H1 (cell line): ENCODE measurements at regions not wholly inside any gene's neighbourhood (a gene's known extent, or its start where the extent isn't known, plus 50 kb on each side); places are given as distances from the start of the nearest gene placed in this dataset.

Experiments
- CTCF ChIA-PET: fragments of 300-600 bp; sonication (Branson Sonifier 250); formaldehyde crosslinking; loops from one replicate; lab custom pipeline; 2021; ENCODE audit not compliant: partially characterized antibody; lab: Charles Lee
- POLR2A ChIA-PET: fragments of 300-600 bp; sonication (Branson Sonifier 250); formaldehyde crosslinking; loops from one replicate; lab custom pipeline; 2021; ENCODE audit warnings: inconsistent platforms; ENCODE audit not compliant: partially characterized antibody; lab: Charles Lee
- DNase-seq, 2 experiments: peaks; one replicate each; pipeline versions ENCODE4 v3.0.0 to v3.0.0-alpha.2; 2010 to 2022; ENCODE audit warnings: low spot score in 2 of 2, low read depth in 1 of 2, mixed read lengths in 1 of 2
- FAIRE-seq: peaks from 2 replicates; lab custom pipeline; 2011; peaks lifted over from hg19 to GRCh38; lab: Jason Lieb, UNC
- H2AFZ ChIP-seq: 2 replicates; pipeline ENCODE4 v1.8.1; 2012; ENCODE audit warnings: low read length, inconsistent platforms
- H2AK5ac ChIP-seq: 2 replicates; pipeline ENCODE4 v1.6.1; 2013; ENCODE audit warnings: low read depth, low read length
- H2BK120ac ChIP-seq: replicated peaks from 2 replicates; pipeline ENCODE3; 2013; ENCODE audit warnings: low read depth, low read length, inconsistent platforms
- H2BK12ac ChIP-seq: 2 replicates; pipeline ENCODE4 v1.6.1; 2013; ENCODE audit warnings: low read depth, low read length
- H2BK15ac ChIP-seq: 2 replicates; pipeline ENCODE4 v1.6.1; 2013; ENCODE audit warnings: low read length
- H2BK20ac ChIP-seq: 2 replicates; pipeline ENCODE4 v1.6.1; 2013; ENCODE audit warnings: low read length
- H2BK5ac ChIP-seq: 2 replicates; pipeline ENCODE4 v1.6.1; 2013; ENCODE audit warnings: low read depth, low read length
- H3K14ac ChIP-seq: 2 replicates; pipeline ENCODE4 v1.6.1; 2013; ENCODE audit warnings: inconsistent platforms; ENCODE audit not compliant: insufficient read length
- H3K18ac ChIP-seq: 2 replicates; pipeline ENCODE4 v1.6.1; 2013; ENCODE audit warnings: low read length; ENCODE audit errors: extremely low read depth
- H3K23ac ChIP-seq: 2 replicates; pipeline ENCODE4 v1.6.1; 2013; ENCODE audit warnings: inconsistent platforms; ENCODE audit not compliant: insufficient read length
- H3K23me2 ChIP-seq: 2 replicates; pipeline ENCODE4 v1.6.1; 2013; ENCODE audit warnings: low read depth, low read length
- H3K27ac ChIP-seq: 2 replicates; pipeline ENCODE4 v1.6.1; 2011; ENCODE audit warnings: low read depth, low read length, inconsistent platforms
- H3K27me3 ChIP-seq, 4 experiments: replicated peaks in 1 of 4; 1 replicate in 1 of 4; 2 replicates in 3 of 4; pipeline versions ENCODE4 v1.6.1 to v1.8.1; 2011 to 2013; ENCODE audit warnings: low read length in 3 of 4, mild to moderate bottlenecking in 3 of 4, inconsistent platforms in 2 of 4, mixed read lengths in 2 of 4, moderate library complexity in 1 of 4; ENCODE audit not compliant: control insufficient read depth in 3 of 4, insufficient read depth in 3 of 4; ENCODE audit errors: extremely low read depth in 1 of 4
- H3K36me3 ChIP-seq, 4 experiments: 2 replicates each; pipeline versions ENCODE4 v1.6.1 to v1.8.1; 2011 to 2013; ENCODE audit warnings: mild to moderate bottlenecking in 4 of 4, low read length in 3 of 4, moderate library complexity in 2 of 4, control low read depth in 1 of 4, inconsistent platforms in 1 of 4; ENCODE audit not compliant: insufficient read depth in 4 of 4, control insufficient read depth in 2 of 4
- H3K4ac ChIP-seq: replicated peaks from 2 replicates; pipeline ENCODE3; 2013; ENCODE audit warnings: low read length, low read depth, mixed read lengths, inconsistent platforms; ENCODE audit not compliant: insufficient read length
- H3K4me1 ChIP-seq, 4 experiments: replicated peaks in 1 of 4; 1 replicate in 1 of 4; 2 replicates in 3 of 4; pipeline versions ENCODE4 v1.6.1 to v1.8.1; 2011 to 2013; ENCODE audit warnings: low read length in 3 of 4, inconsistent platforms in 2 of 4, mixed read lengths in 1 of 4; ENCODE audit not compliant: insufficient read depth in 4 of 4, control insufficient read depth in 3 of 4
- H3K4me2 ChIP-seq, 2 experiments: 2 replicates each; pipeline versions ENCODE4 v1.6.1 to v1.8.1; 2011 to 2013; ENCODE audit warnings: low read depth in 2 of 2, low read length in 2 of 2, control low read depth in 1 of 2, inconsistent platforms in 1 of 2, mild to moderate bottlenecking in 1 of 2; ENCODE audit not compliant: insufficient read depth in 1 of 2
- H3K4me3 ChIP-seq, 4 experiments: fragments of 200-600, 300-600 bp in 1 of 4; sonication (generic), shearing (Covaris generic), sonication (Bioruptor Twin) in 1 of 4; 2 replicates each; pipeline versions ENCODE4 v1.5.1 to v1.8.1; 2011 to 2016; ENCODE audit warnings: low read length in 4 of 4, low read depth in 3 of 4, control low read depth in 2 of 4, inconsistent platforms in 2 of 4, mild to moderate bottlenecking in 2 of 4, mixed read lengths in 1 of 4, moderate library complexity in 1 of 4; ENCODE audit not compliant: insufficient read depth in 2 of 4; ENCODE audit errors: extremely low read depth in 1 of 4
- H3K56ac ChIP-seq: replicated peaks from 2 replicates; pipeline ENCODE3; 2013; ENCODE audit warnings: low read depth, mild to moderate bottlenecking, mixed read lengths, low read length, inconsistent platforms; ENCODE audit not compliant: insufficient read length
- H3K79me1 ChIP-seq: 2 replicates; pipeline ENCODE4 v1.6.1; 2013; ENCODE audit warnings: low read depth, low read length, control low read depth
- H3K79me2 ChIP-seq, 2 experiments: 2 replicates each; pipeline versions ENCODE4 v1.6.1 to v1.8.1; 2012 to 2013; ENCODE audit warnings: low read length in 2 of 2, mild to moderate bottlenecking in 2 of 2, inconsistent platforms in 1 of 2; ENCODE audit not compliant: insufficient read depth in 2 of 2, control insufficient read depth in 1 of 2
- H3K9ac ChIP-seq, 4 experiments: replicated peaks in 1 of 4; 1 replicate in 1 of 4; 2 replicates in 3 of 4; pipeline versions ENCODE4 v1.6.1 to v1.8.1; 2011 to 2013; ENCODE audit warnings: low read depth in 3 of 4, low read length in 3 of 4, control low read depth in 2 of 4, mild to moderate bottlenecking in 2 of 4, moderate library complexity in 2 of 4, inconsistent platforms in 1 of 4; ENCODE audit errors: extremely low read depth in 1 of 4
- H3K9me3 ChIP-seq, 2 experiments: 2 replicates each; pipeline versions ENCODE4 v1.6.1 to v1.8.1; 2012 to 2013; ENCODE audit warnings: mild to moderate bottlenecking in 2 of 2, moderate library complexity in 2 of 2, control low read depth in 1 of 2, inconsistent platforms in 1 of 2, low read depth in 1 of 2, low read length in 1 of 2, mixed read lengths in 1 of 2; ENCODE audit not compliant: insufficient read depth in 2 of 2
- H4K20me1 ChIP-seq, 2 experiments: replicated peaks in 1 of 2; 2 replicates each; pipeline versions ENCODE3 to v1.8.1; 2011 to 2013; ENCODE audit warnings: inconsistent platforms in 2 of 2, low read length in 2 of 2, mild to moderate bottlenecking in 1 of 2; ENCODE audit not compliant: insufficient read depth in 2 of 2, control insufficient read depth in 1 of 2
- H4K5ac ChIP-seq: 2 replicates; pipeline ENCODE4 v1.6.1; 2013; ENCODE audit warnings: low read length, low read depth, mixed read lengths, inconsistent platforms; ENCODE audit not compliant: insufficient read length
- H4K8ac ChIP-seq: 2 replicates; pipeline ENCODE4 v1.8.0; 2013; ENCODE audit warnings: mild to moderate bottlenecking, moderate library complexity, low read length, inconsistent platforms; ENCODE audit not compliant: insufficient read depth; ENCODE audit errors: extremely low read depth
- H4K91ac ChIP-seq: replicated peaks from 2 replicates; pipeline ENCODE3; 2013; ENCODE audit warnings: low read length, mixed read lengths, inconsistent platforms; ENCODE audit not compliant: insufficient read length
- CBX8 ChIP-seq: fragments of 300-800, 300-1000 bp; sonication (generic); IDR thresholded peaks from 2 replicates; pipeline ENCODE4 v1.7.1; 2016; ENCODE audit warnings: low read depth, low read length, borderline replicate concordance
- CHD2 ChIP-seq: IDR thresholded peaks from 2 replicates; pipeline ENCODE4 v1.6.1; 2012; ENCODE audit warnings: low read length, improper control_type of control experiment
- MAFK ChIP-seq: IDR thresholded peaks from 2 replicates; pipeline ENCODE4 v1.6.1; 2012; ENCODE audit warnings: low read depth, mild to moderate bottlenecking, improper control_type of control experiment, low read length
- PHF8 ChIP-seq: fragments of 200-600 bp; sonication (generic); conservative IDR thresholded peaks from 2 replicates; pipeline ENCODE4 v1.7.1; 2012; ENCODE audit warnings: low read depth, mild to moderate bottlenecking, inconsistent platforms, low read length, moderate library complexity
- SRF ChIP-seq: IDR thresholded peaks from 2 replicates; pipeline ENCODE4 v1.6.1; 2011; ENCODE audit warnings: mild to moderate bottlenecking, low read depth, low read length, moderate library complexity
- TEAD4 ChIP-seq: IDR thresholded peaks from 2 replicates; pipeline ENCODE4 v1.6.1; 2012; ENCODE audit warnings: low read depth, low read length, inconsistent platforms, mixed read lengths
- USF2 ChIP-seq: IDR thresholded peaks from 2 replicates; pipeline ENCODE4 v1.6.1; 2011; ENCODE audit warnings: low read length, improper control_type of control experiment
- WGBS, 2 experiments: shearing (Covaris generic) in 1 of 2; methylation state at CpG; one replicate each; pipeline versions ENCODE4 v1.1.6 to v1.1.7; 2013 to 2015; ENCODE audit warnings: low lambda C conversion rate in 2 of 2, mixed read lengths in 2 of 2, inconsistent platforms in 1 of 2, low coverage in 1 of 2, missing lambda C conversion rate in 1 of 2; ENCODE audit not compliant: insufficient replicate concordance in 2 of 2, insufficient coverage in 1 of 2, insufficient read length in 1 of 2; ENCODE audit errors: extremely low coverage in 1 of 2, missing lambda C conversion rate in 1 of 2; 5-methylcytosine and 5-hydroxymethylcytosine counted together

- H3K4me2 ChIP-seq, result no peak overlapping the region
- H3K23me2 ChIP-seq, result no peaks in the 10 kb centered on the region; the same call in 1 of the 2 replicates
- CTCF ChIA-PET, result interaction anchor here (1.5 to 2.1 kb wide), 3 partner anchors 12 to 61 kb away, joined by 4 to 9 read pairs (median 5); no protein-coding TSS in a partner anchor
- peaks cover 0 to 10% (median 0%) of the 10 kb centered on the region in 4 experiments; a peak in 2 of 7 replicates for H3K4me1 ChIP-seq
- no peaks in the 10 kb centered on the region for H3K27me3 ChIP-seq
- H2BK12ac ChIP-seq, result no peak overlapping the region
- no peak overlapping the region for H4K91ac ChIP-seq
- WGBS, 2 experiments, result 77% methylated on average over 3 of the region's 3 CpGs; no CpG with 5 or more reads in 1 of the 2 experiments
- no peaks in the 10 kb centered on the region for H3K79me1 ChIP-seq
- H2BK15ac ChIP-seq, result 0 out of 2 replicates have a peak overlapping the region, but pooled peaks have one; percentile 41
- no peaks in the 10 kb centered on the region for H4K20me1 ChIP-seq
- no peak overlapping the region for H2BK120ac ChIP-seq
- no peaks in the 10 kb centered on the region for H3K79me2 ChIP-seq
- no peak overlapping the region for H3K18ac ChIP-seq
- H3K56ac ChIP-seq, result no peak overlapping the region
- DNase-seq (no peak), FAIRE-seq (no peak)
- no peak overlapping the region for H3K4me3 ChIP-seq
- no peaks in the 10 kb centered on the region for H3K9me3 ChIP-seq
- no peak overlapping the region for H3K14ac ChIP-seq
- no peak overlapping the region for H3K27ac ChIP-seq
- no peak overlapping the region for H2AK5ac ChIP-seq
- H4K8ac ChIP-seq, result no peak overlapping the region
- no peak overlapping the region for H4K5ac ChIP-seq
- no peak overlapping the region for H2BK20ac ChIP-seq
- H3K4ac ChIP-seq, result no peak overlapping the region
- no peak overlapping the region for H2BK5ac ChIP-seq
- no peak overlapping the region for H3K9ac ChIP-seq
- POLR2A ChIA-PET, result no interaction called here
- H3K23ac ChIP-seq, result no peak overlapping the region
- TF ChIP-seq PHF8 (no peak), TEAD4 (no peak), USF2 (no peak), SRF (no peak), CBX8 (no peak), CHD2 (no peak), MAFK (no peak)
- H3K36me3 ChIP-seq, result no peaks in the 10 kb centered on the region
- H2AFZ ChIP-seq, result no peak overlapping the region
Observed at GRCh38 chr6:8157839-8158238, 55.5 kb upstream of the EEF1E1 start.
